DND-41 (cell line): ENCODE measurements at regions not wholly inside any gene's neighbourhood (a gene's known extent, or its start where the extent isn't known, plus 50 kb on each side); places are given as distances from the start of the nearest gene placed in this dataset.

Experiments
- ATAC-seq: fragments of 200-7000 bp; cut with Tn5 transposase; 3 replicates; pipeline ENCODE4 v1.9.1; 2021; ENCODE audit warnings: low read depth; ENCODE audit not compliant: insufficient read depth
- DNase-seq: peaks from one replicate; pipeline ENCODE4 v3.0.0-alpha.2; 2020
- H2AFZ ChIP-seq: 2 replicates; pipeline ENCODE4 v1.6.0; 2012; ENCODE audit warnings: low read depth, low read length
- H3K27ac ChIP-seq: 2 replicates; pipeline ENCODE4 v1.5.1; 2012; ENCODE audit warnings: low read length, inconsistent platforms
- H3K27me3 ChIP-seq: fragments of 200-600 bp; sonication (generic); 2 replicates; pipeline ENCODE4 v1.6.0; 2012; ENCODE audit warnings: low read length, mild to moderate bottlenecking, inconsistent platforms; ENCODE audit not compliant: insufficient read depth, poor library complexity
- H3K36me3 ChIP-seq: 2 replicates; pipeline ENCODE4 v1.5.1; 2012; ENCODE audit warnings: low read length, inconsistent platforms; ENCODE audit not compliant: insufficient read depth
- H3K4me1 ChIP-seq: 2 replicates; pipeline ENCODE4 v1.5.1; 2012; ENCODE audit warnings: mild to moderate bottlenecking, low read length; ENCODE audit not compliant: insufficient read depth
- H3K4me2 ChIP-seq: 2 replicates; pipeline ENCODE4 v1.6.0; 2012; ENCODE audit warnings: mild to moderate bottlenecking, moderate library complexity, low read length, inconsistent platforms; ENCODE audit not compliant: insufficient read depth
- H3K4me3 ChIP-seq, 2 experiments: fragments of 200-600 bp in 1 of 2; shearing (Covaris generic) in 1 of 2; 2 replicates each; pipeline ENCODE4 v1.5.1; 2012 to 2016; ENCODE audit warnings: inconsistent platforms in 2 of 2, low read length in 2 of 2, mild to moderate bottlenecking in 2 of 2, low read depth in 1 of 2, moderate library complexity in 1 of 2
- H3K79me2 ChIP-seq: 2 replicates; pipeline ENCODE4 v1.6.0; 2012; ENCODE audit warnings: low read length, inconsistent platforms; ENCODE audit not compliant: insufficient read depth
- H3K9ac ChIP-seq: 2 replicates; pipeline ENCODE4 v1.6.0; 2012; ENCODE audit warnings: low read depth, mild to moderate bottlenecking, inconsistent platforms, low read length, moderate library complexity
- H3K9me3 ChIP-seq: 2 replicates; pipeline ENCODE4 v1.5.1; 2012; ENCODE audit warnings: low read length, moderate library complexity, mild to moderate bottlenecking, inconsistent platforms; ENCODE audit not compliant: insufficient read depth, severe bottlenecking
- H4K20me1 ChIP-seq: 2 replicates; pipeline ENCODE4 v1.6.0; 2012; ENCODE audit warnings: low read length; ENCODE audit not compliant: insufficient read depth
- CTCF ChIP-seq: IDR thresholded peaks from 2 replicates; pipeline ENCODE4 v1.5.1; 2012; ENCODE audit warnings: borderline replicate concordance, low read length, moderate library complexity, mild to moderate bottlenecking; ENCODE audit not compliant: poor library complexity, severe bottlenecking; ENCODE audit errors: extremely low read depth
- EZH2 ChIP-seq: IDR thresholded peaks from 3 replicates; pipeline ENCODE4 v1.6.1; 2012; ENCODE audit warnings: borderline replicate concordance, low read depth, mild to moderate bottlenecking, moderate library complexity, low read length, inconsistent platforms; ENCODE audit not compliant: severe bottlenecking

GRCh38 chr1:59242370-59242769 is 54.5 kb upstream of the FGGY start:
- no peak overlapping the region for H3K27ac ChIP-seq
- no peaks in the 10 kb centered on the region for H3K36me3 ChIP-seq
- DNase-seq (no peak), ATAC-seq (no peak)
- H4K20me1 ChIP-seq: no peaks in the 10 kb centered on the region
- no peaks in the 10 kb centered on the region for H3K27me3 ChIP-seq
- H3K79me2 ChIP-seq: no peaks in the 10 kb centered on the region
- H2AFZ ChIP-seq: no peak overlapping the region
- H3K4me1 ChIP-seq: no peaks in the 10 kb centered on the region
- H3K9ac ChIP-seq: no peak overlapping the region
- H3K4me2 ChIP-seq: no peak overlapping the region
- peaks cover 7% of the 10 kb centered on the region for H3K9me3 ChIP-seq
- H3K4me3 ChIP-seq: no peak overlapping the region
- TF ChIP-seq CTCF: no peak
- TF ChIP-seq EZH2: no peak

GRCh38 chr1:59243550-59243949 is 53.3 kb upstream of the FGGY start:
- DNase-seq: peak; percentile 11

GRCh38 chr1:59243978-59244377 is 52.9 kb upstream of the FGGY start:
- Histone ChIP-seq H3K27me3 (no peaks in the 10 kb centered on the region), H3K27ac (no peak overlapping the region), H3K36me3 (no peaks in the 10 kb centered on the region), H3K9me3 (peaks cover 7% of the 10 kb centered on the region), H2AFZ (no peak overlapping the region), H3K79me2 (no peaks in the 10 kb centered on the region), H3K4me1 (no peaks in the 10 kb centered on the region), H3K9ac (no peak overlapping the region), H3K4me2 (no peak overlapping the region), H4K20me1 (no peaks in the 10 kb centered on the region), H3K4me3 (no peak overlapping the region)
- TF ChIP-seq EZH2: no peak
- TF ChIP-seq CTCF: no peak
- DNase-seq (no peak), ATAC-seq (no peak)

More at GRCh38 chr1:59243550-59243949, 53.3 kb upstream of the FGGY start:
- Histone ChIP-seq H3K4me1 (no peaks in the 10 kb centered on the region), H3K36me3 (no peaks in the 10 kb centered on the region), H3K27ac (no peak overlapping the region), H4K20me1 (no peaks in the 10 kb centered on the region), H3K79me2 (no peaks in the 10 kb centered on the region), H3K27me3 (no peaks in the 10 kb centered on the region), H3K9me3 (peaks cover 7% of the 10 kb centered on the region), H3K9ac (no peak overlapping the region), H2AFZ (no peak overlapping the region), H3K4me3 (no peak overlapping the region), H3K4me2 (no peak overlapping the region)
- peak; percentile 37; the same call in 1 of the 3 replicates for ATAC-seq
- no peak for TF ChIP-seq CTCF
- TF ChIP-seq EZH2: no peak

- no peaks in the 10 kb centered on the region for H4K20me1 ChIP-seq
- no peak overlapping the region for H3K4me2 ChIP-seq
- ATAC-seq (no peak), DNase-seq (no peak)
- H3K27ac ChIP-seq: no peak overlapping the region
- no peak for TF ChIP-seq EZH2
- TF ChIP-seq CTCF: no peak
- no peak overlapping the region for H3K9ac ChIP-seq
- no peaks in the 10 kb centered on the region for H3K79me2 ChIP-seq
- H2AFZ ChIP-seq: no peak overlapping the region
- H3K27me3 ChIP-seq: no peaks in the 10 kb centered on the region
- H3K4me1 ChIP-seq: no peaks in the 10 kb centered on the region
- H3K9me3 ChIP-seq: peaks cover 7% of the 10 kb centered on the region
- H3K36me3 ChIP-seq: no peaks in the 10 kb centered on the region
- no peak overlapping the region for H3K4me3 ChIP-seq
Observed at GRCh38 chr1:59244891-59245290, 52.0 kb upstream of the FGGY start.
